HCT116 (cell line): ENCODE measurements at regions not wholly inside any gene's neighbourhood (a gene's known extent, or its start where the extent isn't known, plus 50 kb on each side); places are given as distances from the start of the nearest gene placed in this dataset.

Source experiments
- ELF1 ChIP-seq: IDR thresholded peaks from 2 replicates; pipeline ENCODE4 v1.6.1; 2012; ENCODE audit warnings: low read depth, borderline replicate concordance
- SP1 ChIP-seq: IDR thresholded peaks from 2 replicates; pipeline ENCODE4 v1.6.1; 2012; ENCODE audit warnings: low read depth
- TF ChIP-seq, protein P1 (sequence below), 3 experiments: fragments of 200-600 bp in 1 of 3; sonication (generic) in 1 of 3; IDR thresholded peaks in 2 of 3; conservative IDR thresholded peaks in 1 of 3; 2 replicates each; pipeline ENCODE4 v1.5.1; 2012 to 2017; ENCODE audit warnings: low read depth in 2 of 3, low read length in 2 of 3, antibody characterized with exemption in 1 of 3, borderline replicate concordance in 1 of 3, control low read depth in 1 of 3, mild to moderate bottlenecking in 1 of 3, mixed read lengths in 1 of 3, mixed run types in 1 of 3, moderate library complexity in 1 of 3; ENCODE audit not compliant: insufficient read depth in 1 of 3

GRCh38 chr13:50171590-50172282 lies 156.5 kb downstream of the KCNRG start:
- no peak for TF ChIP-seq SP1
- TF ChIP-seq ELF1: no peak
- TF ChIP-seq, protein P1, sequence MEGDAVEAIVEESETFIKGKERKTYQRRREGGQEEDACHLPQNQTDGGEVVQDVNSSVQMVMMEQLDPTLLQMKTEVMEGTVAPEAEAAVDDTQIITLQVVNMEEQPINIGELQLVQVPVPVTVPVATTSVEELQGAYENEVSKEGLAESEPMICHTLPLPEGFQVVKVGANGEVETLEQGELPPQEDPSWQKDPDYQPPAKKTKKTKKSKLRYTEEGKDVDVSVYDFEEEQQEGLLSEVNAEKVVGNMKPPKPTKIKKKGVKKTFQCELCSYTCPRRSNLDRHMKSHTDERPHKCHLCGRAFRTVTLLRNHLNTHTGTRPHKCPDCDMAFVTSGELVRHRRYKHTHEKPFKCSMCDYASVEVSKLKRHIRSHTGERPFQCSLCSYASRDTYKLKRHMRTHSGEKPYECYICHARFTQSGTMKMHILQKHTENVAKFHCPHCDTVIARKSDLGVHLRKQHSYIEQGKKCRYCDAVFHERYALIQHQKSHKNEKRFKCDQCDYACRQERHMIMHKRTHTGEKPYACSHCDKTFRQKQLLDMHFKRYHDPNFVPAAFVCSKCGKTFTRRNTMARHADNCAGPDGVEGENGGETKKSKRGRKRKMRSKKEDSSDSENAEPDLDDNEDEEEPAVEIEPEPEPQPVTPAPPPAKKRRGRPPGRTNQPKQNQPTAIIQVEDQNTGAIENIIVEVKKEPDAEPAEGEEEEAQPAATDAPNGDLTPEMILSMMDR (IDR thresholded peaks at IDR 0.05 in 2 of 3, conservative IDR thresholded peaks at IDR 0.05 in 1 of 3; ENCODE audit: borderline replicate concordance in 1 of 3, insufficient read depth in 1 of 3, low read depth in 2 of 3, low read length in 2 of 3): no peak
